HCT116 (cell line): ENCODE measurements at regions not wholly inside any gene's neighbourhood (a gene's known extent, or its start where the extent isn't known, plus 50 kb on each side); places are given as distances from the start of the nearest gene placed in this dataset.

Experiments
- ATAC-seq: fragments of 200-7000 bp; cut with Tn5 transposase; 2 replicates; pipeline ENCODE4 v1.9.1; 2020; ENCODE audit warnings: mild to moderate bottlenecking, moderate library complexity
- BruUV-seq: library from RNA; stranded (reverse); fragments of 400-500 nt; replicated peaks from 2 replicates; lab custom pipeline; 2021; lab: Mats Ljungman, UMichigan
- CTCF ChIA-PET: fragments of 300-600 bp; sonication (Branson Sonifier 250); formaldehyde crosslinking; loops from one replicate; lab custom pipeline; 2021; ENCODE audit warnings: antibody characterized with exemption; lab: Charles Lee
- POLR2A ChIA-PET: fragments of 300-600, 350-600 bp; sonication (Branson Sonifier 250); formaldehyde crosslinking; loops from one replicate; lab custom pipeline; 2021; ENCODE audit warnings: antibody characterized with exemption; lab: Charles Lee
- RAD21 ChIA-PET, 2 experiments: fragments of 300-600 bp; sonication (Branson Sonifier 250); formaldehyde crosslinking; loops; one replicate each; lab custom pipeline; 2023; ENCODE audit warnings: low total read pairs in 2 of 2; ENCODE audit not compliant: uncharacterized antibody in 2 of 2, unreplicated experiment in 2 of 2, low non-redundant PET in 1 of 2; lab: Charles Lee
- DNase-seq: peaks from one replicate; pipeline ENCODE4 v3.0.0-alpha.2; 2010; ENCODE audit warnings: low read depth, low spot score
- H2AFZ ChIP-seq: fragments of 200-600 bp; shearing (Covaris generic), sonication (generic); 2 replicates; pipeline ENCODE4 v1.6.1; 2017; ENCODE audit warnings: low read depth, mixed run types, mixed read lengths, antibody characterized with exemption, low read length; ENCODE audit not compliant: poor library complexity, severe bottlenecking
- H3K27ac ChIP-seq: 2 replicates; pipeline ENCODE4 v1.5.1; 2012; ENCODE audit warnings: low read depth, low read length
- H3K27me3 ChIP-seq: fragments of 200-600 bp; sonication (generic); 2 replicates; pipeline ENCODE4 v1.6.1; 2016; ENCODE audit warnings: mixed run types, low read length, mixed read lengths; ENCODE audit not compliant: insufficient read depth
- H3K36me3 ChIP-seq, 2 experiments: fragments of 200-500 bp in 1 of 2; fragments of 200-600 bp in 1 of 2; sonication (Bioruptor generic) in 1 of 2; sonication (generic) in 1 of 2; 2 replicates each; pipeline versions ENCODE4 v1.5.1 to v1.6.1; 2014 to 2016; ENCODE audit warnings: low read length in 2 of 2, inconsistent platforms in 1 of 2, mixed read lengths in 1 of 2, mixed run types in 1 of 2; ENCODE audit not compliant: insufficient read depth in 2 of 2, control insufficient read depth in 1 of 2
- H3K4me1 ChIP-seq, 2 experiments: fragments of 200-600 bp in 1 of 2; sonication (generic) in 1 of 2; 2 replicates each; pipeline versions ENCODE4 v1.5.1 to v1.6.1; 2012 to 2017; ENCODE audit warnings: low read length in 2 of 2, inconsistent platforms in 1 of 2, mild to moderate bottlenecking in 1 of 2, mixed read lengths in 1 of 2, mixed run types in 1 of 2, moderate library complexity in 1 of 2; ENCODE audit not compliant: insufficient read depth in 2 of 2, control insufficient read depth in 1 of 2
- H3K4me2 ChIP-seq: fragments of 200-600 bp; sonication (generic); 2 replicates; pipeline ENCODE4 v1.6.1; 2017; ENCODE audit warnings: mixed run types, low read length, mixed read lengths
- H3K4me3 ChIP-seq, 2 experiments: fragments of 200-600 bp in 1 of 2; sonication (generic) in 1 of 2; replicated peaks in 1 of 2; 2 replicates each; pipeline ENCODE4 v1.5.1; 2011 to 2016; ENCODE audit warnings: low read length in 2 of 2, control low read depth in 1 of 2, low read depth in 1 of 2, mild to moderate bottlenecking in 1 of 2, mixed read lengths in 1 of 2, mixed run types in 1 of 2
- H3K79me2 ChIP-seq: fragments of 200-600 bp; sonication (generic); 2 replicates; pipeline ENCODE4 v1.6.1; 2017; ENCODE audit warnings: mild to moderate bottlenecking, mixed run types, low read length, moderate library complexity, mixed read lengths; ENCODE audit not compliant: insufficient read depth
- H3K9ac ChIP-seq: fragments of 200-600 bp; sonication (generic); 2 replicates; pipeline ENCODE4 v1.6.1; 2016; ENCODE audit warnings: low read length, mixed read lengths
- H3K9me2 ChIP-seq: fragments of 200-600 bp; sonication (generic), shearing (Covaris generic); 2 replicates; pipeline ENCODE4 v1.6.1; 2017; ENCODE audit warnings: mixed run types, mild to moderate bottlenecking, moderate library complexity; ENCODE audit not compliant: insufficient read depth
- H3K9me3 ChIP-seq, 2 experiments: fragments of 200-500 bp in 1 of 2; fragments of 200-600 bp in 1 of 2; sonication (Bioruptor generic) in 1 of 2; sonication (generic) in 1 of 2; 2 replicates each; pipeline ENCODE4 v1.6.1; 2014 to 2017; ENCODE audit warnings: low read length in 2 of 2, mixed read lengths in 2 of 2, inconsistent platforms in 1 of 2, low read depth in 1 of 2, mild to moderate bottlenecking in 1 of 2, mixed run types in 1 of 2, moderate library complexity in 1 of 2; ENCODE audit not compliant: control insufficient read depth in 1 of 2, insufficient read depth in 1 of 2
- H4K20me1 ChIP-seq: fragments of 200-600 bp; sonication (generic), shearing (Covaris generic); 2 replicates; pipeline ENCODE4 v1.6.1; 2017; ENCODE audit warnings: mixed run types, mild to moderate bottlenecking, moderate library complexity; ENCODE audit not compliant: insufficient read depth
- CBX3 ChIP-seq: IDR thresholded peaks from 2 replicates; pipeline ENCODE4 v1.6.1; 2012; ENCODE audit warnings: low read depth
- EGR1 ChIP-seq: IDR thresholded peaks from 2 replicates; pipeline ENCODE4 v1.6.1; 2012; ENCODE audit warnings: low read depth
- ELF1 ChIP-seq: IDR thresholded peaks from 2 replicates; pipeline ENCODE4 v1.6.1; 2012; ENCODE audit warnings: low read depth, borderline replicate concordance
- EZH2 ChIP-seq: fragments of 200-600 bp; sonication (generic); IDR thresholded peaks from 2 replicates; pipeline ENCODE4 v1.6.1; 2017; ENCODE audit warnings: antibody characterized with exemption, mixed run types
- EZH2phosphoT487 ChIP-seq: fragments of 200-600 bp; IDR thresholded peaks from 2 replicates; pipeline ENCODE4 v1.6.1; 2018; ENCODE audit warnings: antibody characterized with exemption, borderline replicate concordance
- FOSL1 ChIP-seq: IDR thresholded peaks from 2 replicates; pipeline ENCODE4 v1.6.1; 2012; ENCODE audit warnings: low read depth
- JUND ChIP-seq: IDR thresholded peaks from 2 replicates; pipeline ENCODE4 v1.6.1; 2012
- POLR2AphosphoS5 ChIP-seq: IDR thresholded peaks from 2 replicates; pipeline ENCODE4 v1.6.1; 2011; ENCODE audit warnings: mild to moderate bottlenecking, low read depth, low read length, moderate library complexity
- RAD21 ChIP-seq: IDR thresholded peaks from 2 replicates; pipeline ENCODE4 v1.6.1; 2012; ENCODE audit warnings: low read depth, mild to moderate bottlenecking
- SIN3A ChIP-seq: IDR thresholded peaks from 2 replicates; pipeline ENCODE4 v1.6.1; 2012; ENCODE audit warnings: low read depth
- SP1 ChIP-seq: IDR thresholded peaks from 2 replicates; pipeline ENCODE4 v1.6.1; 2012; ENCODE audit warnings: low read depth
- SRF ChIP-seq: IDR thresholded peaks from 2 replicates; pipeline ENCODE4 v1.6.1; 2012; ENCODE audit warnings: low read depth
- TCF7L2 ChIP-seq: IDR thresholded peaks from 2 replicates; pipeline ENCODE4 v1.7.0; 2011; ENCODE audit warnings: borderline replicate concordance, inconsistent platforms; ENCODE audit not compliant: insufficient read depth, insufficient read length; ENCODE audit errors: extremely low read depth
- YY1 ChIP-seq: IDR thresholded peaks from 2 replicates; pipeline ENCODE4 v1.6.1; 2011; ENCODE audit warnings: low read length, low read depth, moderate library complexity, mild to moderate bottlenecking; ENCODE audit not compliant: insufficient replicate concordance; ENCODE audit errors: extremely low read depth
- ZFX ChIP-seq: fragments of 450-650 bp; IDR thresholded peaks from 2 replicates; pipeline ENCODE4 v1.6.1; 2017
- ZNF274 ChIP-seq: fragments of 200-500 bp; sonication (Bioruptor generic); IDR thresholded peaks from 2 replicates; pipeline ENCODE4 v1.6.1; 2014; ENCODE audit warnings: mild to moderate bottlenecking, low read depth, low read length, inconsistent platforms
- intact Hi-C: fragments of 100-400 bp; cut with micrococcal nuclease; formaldehyde crosslinking; loops from 2 replicates; pipeline ENCODE4 v1.10.0; 2022
- TF ChIP-seq, protein P1 (sequence below): IDR thresholded peaks from 2 replicates; pipeline ENCODE4 v1.6.1; 2012
- TF ChIP-seq, protein P2 (sequence below): IDR thresholded peaks from 2 replicates; pipeline ENCODE4 v1.6.1; 2011; ENCODE audit warnings: mild to moderate bottlenecking, low read length, moderate library complexity; ENCODE audit not compliant: insufficient replicate concordance; ENCODE audit errors: extremely low read depth
- TF ChIP-seq, protein P3 (sequence below): IDR thresholded peaks from 2 replicates; pipeline ENCODE4 v1.6.1; 2012; ENCODE audit warnings: low read depth

DNA sequence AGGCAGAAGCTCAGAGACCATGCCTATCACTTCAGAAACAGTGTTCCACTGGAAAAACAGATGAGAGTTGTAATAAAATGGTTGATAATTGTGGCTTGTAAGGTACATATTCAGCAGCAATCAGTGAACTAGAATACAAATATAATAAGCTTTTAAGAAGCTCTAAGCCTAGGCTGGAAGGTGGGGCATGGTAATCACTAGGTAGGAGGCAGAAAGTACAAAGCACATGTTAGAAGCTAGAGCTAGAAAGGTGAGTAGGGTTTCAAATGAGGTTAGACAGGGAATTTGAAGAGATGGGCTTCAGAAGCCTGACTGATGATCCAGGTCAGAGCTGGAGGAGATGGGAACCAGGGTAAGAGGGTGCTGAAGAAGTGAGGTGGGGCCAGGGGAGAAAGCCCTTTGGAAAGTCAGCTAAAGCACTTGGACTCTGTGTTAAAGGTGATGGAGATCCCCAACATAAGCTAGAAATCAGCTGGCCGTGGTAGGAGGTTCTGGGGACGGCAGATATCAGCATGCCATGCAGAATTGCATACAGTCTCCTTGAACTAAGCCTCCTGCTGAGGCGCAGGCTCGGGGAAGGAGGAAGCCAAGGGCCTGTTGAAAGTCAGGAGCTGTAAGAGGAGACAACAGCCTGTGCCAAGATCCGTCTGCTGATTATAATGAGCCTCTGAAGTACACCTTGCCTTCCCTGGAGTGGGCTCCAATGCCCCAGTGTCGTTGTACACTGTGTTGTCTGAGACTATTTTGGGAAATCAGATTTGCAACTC is 659.4 kb downstream of the BCL11B start:
- Histone ChIP-seq H3K9me2 (no peaks in the 10 kb centered on the region), H3K79me2 (no peaks in the 10 kb centered on the region), H3K27ac (no peak overlapping the region), H3K9ac (no peak overlapping the region), H3K27me3 (no peaks in the 10 kb centered on the region), H3K4me2 (no peak overlapping the region), H3K36me3 (no peaks in the 10 kb centered on the region), H3K4me3 (no peak overlapping the region), H3K9me3 (no peaks in the 10 kb centered on the region), H4K20me1 (no peaks in the 10 kb centered on the region), H3K4me1 (no peaks in the 10 kb centered on the region), H2AFZ (no peak overlapping the region)
- RAD21 ChIA-PET: no interaction called here
- TF ChIP-seq SRF (no peak), EZH2phosphoT487 (no peak), TCF7L2 (no peak), SIN3A (no peak), CBX3 (no peak), ZNF274 (no peak), FOSL1 (no peak), POLR2AphosphoS5 (no peak), YY1 (no peak), ELF1 (no peak), ZFX (no peak), EGR1 (no peak), SP1 (no peak), RAD21 (no peak), JUND (no peak), EZH2 (no peak)
- TF ChIP-seq, protein P1, sequence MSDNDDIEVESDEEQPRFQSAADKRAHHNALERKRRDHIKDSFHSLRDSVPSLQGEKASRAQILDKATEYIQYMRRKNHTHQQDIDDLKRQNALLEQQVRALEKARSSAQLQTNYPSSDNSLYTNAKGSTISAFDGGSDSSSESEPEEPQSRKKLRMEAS: no peak
- TF ChIP-seq, protein P2, sequence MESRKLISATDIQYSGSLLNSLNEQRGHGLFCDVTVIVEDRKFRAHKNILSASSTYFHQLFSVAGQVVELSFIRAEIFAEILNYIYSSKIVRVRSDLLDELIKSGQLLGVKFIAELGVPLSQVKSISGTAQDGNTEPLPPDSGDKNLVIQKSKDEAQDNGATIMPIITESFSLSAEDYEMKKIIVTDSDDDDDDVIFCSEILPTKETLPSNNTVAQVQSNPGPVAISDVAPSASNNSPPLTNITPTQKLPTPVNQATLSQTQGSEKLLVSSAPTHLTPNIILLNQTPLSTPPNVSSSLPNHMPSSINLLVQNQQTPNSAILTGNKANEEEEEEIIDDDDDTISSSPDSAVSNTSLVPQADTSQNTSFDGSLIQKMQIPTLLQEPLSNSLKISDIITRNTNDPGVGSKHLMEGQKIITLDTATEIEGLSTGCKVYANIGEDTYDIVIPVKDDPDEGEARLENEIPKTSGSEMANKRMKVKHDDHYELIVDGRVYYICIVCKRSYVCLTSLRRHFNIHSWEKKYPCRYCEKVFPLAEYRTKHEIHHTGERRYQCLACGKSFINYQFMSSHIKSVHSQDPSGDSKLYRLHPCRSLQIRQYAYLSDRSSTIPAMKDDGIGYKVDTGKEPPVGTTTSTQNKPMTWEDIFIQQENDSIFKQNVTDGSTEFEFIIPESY: no peak
- TF ChIP-seq, protein P3, sequence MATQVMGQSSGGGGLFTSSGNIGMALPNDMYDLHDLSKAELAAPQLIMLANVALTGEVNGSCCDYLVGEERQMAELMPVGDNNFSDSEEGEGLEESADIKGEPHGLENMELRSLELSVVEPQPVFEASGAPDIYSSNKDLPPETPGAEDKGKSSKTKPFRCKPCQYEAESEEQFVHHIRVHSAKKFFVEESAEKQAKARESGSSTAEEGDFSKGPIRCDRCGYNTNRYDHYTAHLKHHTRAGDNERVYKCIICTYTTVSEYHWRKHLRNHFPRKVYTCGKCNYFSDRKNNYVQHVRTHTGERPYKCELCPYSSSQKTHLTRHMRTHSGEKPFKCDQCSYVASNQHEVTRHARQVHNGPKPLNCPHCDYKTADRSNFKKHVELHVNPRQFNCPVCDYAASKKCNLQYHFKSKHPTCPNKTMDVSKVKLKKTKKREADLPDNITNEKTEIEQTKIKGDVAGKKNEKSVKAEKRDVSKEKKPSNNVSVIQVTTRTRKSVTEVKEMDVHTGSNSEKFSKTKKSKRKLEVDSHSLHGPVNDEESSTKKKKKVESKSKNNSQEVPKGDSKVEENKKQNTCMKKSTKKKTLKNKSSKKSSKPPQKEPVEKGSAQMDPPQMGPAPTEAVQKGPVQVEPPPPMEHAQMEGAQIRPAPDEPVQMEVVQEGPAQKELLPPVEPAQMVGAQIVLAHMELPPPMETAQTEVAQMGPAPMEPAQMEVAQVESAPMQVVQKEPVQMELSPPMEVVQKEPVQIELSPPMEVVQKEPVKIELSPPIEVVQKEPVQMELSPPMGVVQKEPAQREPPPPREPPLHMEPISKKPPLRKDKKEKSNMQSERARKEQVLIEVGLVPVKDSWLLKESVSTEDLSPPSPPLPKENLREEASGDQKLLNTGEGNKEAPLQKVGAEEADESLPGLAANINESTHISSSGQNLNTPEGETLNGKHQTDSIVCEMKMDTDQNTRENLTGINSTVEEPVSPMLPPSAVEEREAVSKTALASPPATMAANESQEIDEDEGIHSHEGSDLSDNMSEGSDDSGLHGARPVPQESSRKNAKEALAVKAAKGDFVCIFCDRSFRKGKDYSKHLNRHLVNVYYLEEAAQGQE: no peak
- CTCF ChIA-PET: no interaction called here
- POLR2A ChIA-PET: no interaction called here
- intact Hi-C loops: no loop called here
- BruUV-seq: no TSS peak
- ATAC-seq (no peak), DNase-seq (no peak)
